HepG2 (cell line): ENCODE measurements at regions not wholly inside any gene's neighbourhood (a gene's known extent, or its start where the extent isn't known, plus 50 kb on each side); places are given as distances from the start of the nearest gene placed in this dataset.
A peak's percentile ranks its signal among the peaks of the same experiment; 100 is the strongest.

Experiments
- HDAC6 ChIP-seq: fragments of 200-600 bp; sonication (generic); IDR thresholded peaks from 2 replicates; pipeline ENCODE4 v1.7.0; 2017; ENCODE audit warnings: mild to moderate bottlenecking, antibody characterized with exemption, low read length, low read depth
- IKZF4 ChIP-seq: sonication (generic); formaldehyde crosslinking; IDR thresholded peaks from 2 replicates; pipeline ENCODE4 v1.5.1; 2020; ENCODE audit warnings: borderline replicate concordance, mild to moderate bottlenecking, low read depth, missing genetic modification reagents; ENCODE audit errors: not compliant biosample characterization
- KAT7 ChIP-seq: IDR thresholded peaks from 2 replicates; pipeline ENCODE4 v1.6.1; 2018; ENCODE audit warnings: borderline replicate concordance, missing compliant biosample characterization
- SOX13 ChIP-seq, 3 experiments: fragments of 450-650 bp in 1 of 3; sonication (generic) in 1 of 3; formaldehyde crosslinking in 1 of 3; IDR thresholded peaks in 2 of 3; conservative IDR thresholded peaks in 1 of 3; 2 replicates each; pipeline versions ENCODE4 v1.5.0 to v1.6.1; 2016 to 2020; ENCODE audit warnings: antibody characterized with exemption in 1 of 3, mild to moderate bottlenecking in 1 of 3, missing compliant biosample characterization in 1 of 3, missing genetic modification reagents in 1 of 3, moderate library complexity in 1 of 3
- SP4 ChIP-seq: sonication (generic); formaldehyde crosslinking; IDR thresholded peaks from 2 replicates; pipeline ENCODE4 v1.8.1; 2023; ENCODE audit warnings: mild to moderate bottlenecking, missing genetic modification reagents
- SRSF1 ChIP-seq: fragments of 200-400 bp; formaldehyde crosslinking; optimal IDR thresholded peaks from 2 replicates; pipeline ENCODE3; 2017; ENCODE audit warnings: mild to moderate bottlenecking, low read depth, low read length, moderate library complexity
- TBX3 ChIP-seq: fragments of 450-650 bp; IDR thresholded peaks from 2 replicates; pipeline ENCODE4 v1.6.1; 2017; ENCODE audit warnings: antibody characterized with exemption, mild to moderate bottlenecking, inconsistent platforms, borderline replicate concordance
- ZNF235 ChIP-seq: sonication (generic); formaldehyde crosslinking; IDR thresholded peaks from 2 replicates; pipeline ENCODE4 v1.8.1; 2023; ENCODE audit warnings: mild to moderate bottlenecking, missing genetic modification reagents, borderline replicate concordance
- ZNF354B ChIP-seq: sonication (generic); formaldehyde crosslinking; IDR thresholded peaks from 2 replicates; pipeline ENCODE4 v1.8.0; 2022; ENCODE audit warnings: mild to moderate bottlenecking, missing genetic modification reagents
- ZNF556 ChIP-seq: sonication (generic); formaldehyde crosslinking; IDR thresholded peaks from 2 replicates; pipeline ENCODE4 v1.4.0; 2020; ENCODE audit warnings: mild to moderate bottlenecking, missing genetic modification reagents, borderline replicate concordance
- TF ChIP-seq, protein P1 (sequence below): sonication (generic); formaldehyde crosslinking; IDR thresholded peaks from 2 replicates; pipeline ENCODE4 v1.8.1; 2022; ENCODE audit warnings: low read depth, mild to moderate bottlenecking, missing genetic modification reagents
- TF ChIP-seq, protein P2 (sequence below): sonication (generic); formaldehyde crosslinking; IDR thresholded peaks from 2 replicates; pipeline ENCODE4 v1.5.0; 2020; ENCODE audit warnings: missing genetic modification reagents
- TF ChIP-seq, protein P3 (sequence below): sonication (generic); formaldehyde crosslinking; IDR thresholded peaks from 2 replicates; pipeline ENCODE4 v1.4.0; 2020; ENCODE audit warnings: missing genetic modification reagents, low read depth, mild to moderate bottlenecking, borderline replicate concordance
- TF ChIP-seq, protein P4 (sequence below): sonication (generic); formaldehyde crosslinking; IDR thresholded peaks from 2 replicates; pipeline ENCODE4 v1.9.0; 2021; ENCODE audit warnings: mild to moderate bottlenecking, missing genetic modification reagents

DNA sequence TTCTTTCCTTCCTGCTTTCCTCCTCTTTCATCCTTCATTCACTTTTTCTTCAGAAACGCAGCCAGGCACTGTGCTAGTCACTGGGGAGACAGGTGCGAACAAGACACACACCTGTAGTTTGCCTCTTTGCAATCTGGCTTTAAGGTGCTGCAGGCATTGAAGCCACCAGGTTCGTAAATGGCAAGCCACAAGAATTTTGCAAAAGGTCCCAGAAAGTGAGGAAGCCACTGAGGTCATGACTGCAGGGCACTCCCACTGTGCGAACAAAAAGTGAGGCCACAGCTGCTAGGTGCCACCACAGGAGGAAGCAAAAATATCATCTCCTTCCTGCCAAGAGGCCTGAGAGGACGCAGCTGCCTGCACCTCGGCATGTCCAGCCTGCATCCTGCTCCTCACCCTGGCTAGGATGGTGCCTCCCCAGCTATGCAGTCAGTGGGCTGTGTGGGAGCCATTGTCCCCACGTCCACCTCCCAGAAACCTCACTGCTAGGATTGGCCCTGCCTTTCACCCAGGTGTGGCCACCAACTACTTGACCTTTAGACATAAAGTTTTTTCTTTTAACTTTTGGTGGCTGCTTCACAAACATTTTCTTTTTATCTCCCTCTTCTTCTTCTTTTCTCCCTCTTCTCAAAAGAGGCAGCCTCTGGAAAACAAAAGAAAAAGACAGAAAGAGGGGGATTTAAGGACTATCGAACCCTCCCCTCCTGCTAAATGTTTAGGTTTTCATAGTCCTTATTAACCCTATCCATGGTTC lies 230.8 kb downstream of the BCAS1 start (continued):
- TF ChIP-seq, protein P1, sequence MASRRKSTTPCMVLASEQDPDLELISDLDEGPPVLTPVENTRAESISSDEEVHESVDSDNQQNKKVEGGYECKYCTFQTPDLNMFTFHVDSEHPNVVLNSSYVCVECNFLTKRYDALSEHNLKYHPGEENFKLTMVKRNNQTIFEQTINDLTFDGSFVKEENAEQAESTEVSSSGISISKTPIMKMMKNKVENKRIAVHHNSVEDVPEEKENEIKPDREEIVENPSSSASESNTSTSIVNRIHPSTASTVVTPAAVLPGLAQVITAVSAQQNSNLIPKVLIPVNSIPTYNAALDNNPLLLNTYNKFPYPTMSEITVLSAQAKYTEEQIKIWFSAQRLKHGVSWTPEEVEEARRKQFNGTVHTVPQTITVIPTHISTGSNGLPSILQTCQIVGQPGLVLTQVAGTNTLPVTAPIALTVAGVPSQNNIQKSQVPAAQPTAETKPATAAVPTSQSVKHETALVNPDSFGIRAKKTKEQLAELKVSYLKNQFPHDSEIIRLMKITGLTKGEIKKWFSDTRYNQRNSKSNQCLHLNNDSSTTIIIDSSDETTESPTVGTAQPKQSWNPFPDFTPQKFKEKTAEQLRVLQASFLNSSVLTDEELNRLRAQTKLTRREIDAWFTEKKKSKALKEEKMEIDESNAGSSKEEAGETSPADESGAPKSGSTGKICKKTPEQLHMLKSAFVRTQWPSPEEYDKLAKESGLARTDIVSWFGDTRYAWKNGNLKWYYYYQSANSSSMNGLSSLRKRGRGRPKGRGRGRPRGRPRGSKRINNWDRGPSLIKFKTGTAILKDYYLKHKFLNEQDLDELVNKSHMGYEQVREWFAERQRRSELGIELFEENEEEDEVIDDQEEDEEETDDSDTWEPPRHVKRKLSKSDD: peak; percentile 57; the same call in 1 of the 2 replicates
- no peak for TF ChIP-seq HDAC6
- TF ChIP-seq ZNF354B (CRISPR knock-in tag): no peak
- TF ChIP-seq KAT7 (CRISPR knock-in tag): no peak
- TF ChIP-seq ZNF235 (CRISPR knock-in tag): no peak
- TF ChIP-seq ZNF556 (CRISPR knock-in tag): 0 out of 2 replicates have a peak, but pooled peaks have one; percentile 63
- TF ChIP-seq, protein P2, sequence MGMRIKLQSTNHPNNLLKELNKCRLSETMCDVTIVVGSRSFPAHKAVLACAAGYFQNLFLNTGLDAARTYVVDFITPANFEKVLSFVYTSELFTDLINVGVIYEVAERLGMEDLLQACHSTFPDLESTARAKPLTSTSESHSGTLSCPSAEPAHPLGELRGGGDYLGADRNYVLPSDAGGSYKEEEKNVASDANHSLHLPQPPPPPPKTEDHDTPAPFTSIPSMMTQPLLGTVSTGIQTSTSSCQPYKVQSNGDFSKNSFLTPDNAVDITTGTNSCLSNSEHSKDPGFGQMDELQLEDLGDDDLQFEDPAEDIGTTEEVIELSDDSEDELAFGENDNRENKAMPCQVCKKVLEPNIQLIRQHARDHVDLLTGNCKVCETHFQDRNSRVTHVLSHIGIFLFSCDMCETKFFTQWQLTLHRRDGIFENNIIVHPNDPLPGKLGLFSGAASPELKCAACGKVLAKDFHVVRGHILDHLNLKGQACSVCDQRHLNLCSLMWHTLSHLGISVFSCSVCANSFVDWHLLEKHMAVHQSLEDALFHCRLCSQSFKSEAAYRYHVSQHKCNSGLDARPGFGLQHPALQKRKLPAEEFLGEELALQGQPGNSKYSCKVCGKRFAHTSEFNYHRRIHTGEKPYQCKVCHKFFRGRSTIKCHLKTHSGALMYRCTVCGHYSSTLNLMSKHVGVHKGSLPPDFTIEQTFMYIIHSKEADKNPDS (CRISPR knock-in tag): no peak
- TF ChIP-seq, protein P3, sequence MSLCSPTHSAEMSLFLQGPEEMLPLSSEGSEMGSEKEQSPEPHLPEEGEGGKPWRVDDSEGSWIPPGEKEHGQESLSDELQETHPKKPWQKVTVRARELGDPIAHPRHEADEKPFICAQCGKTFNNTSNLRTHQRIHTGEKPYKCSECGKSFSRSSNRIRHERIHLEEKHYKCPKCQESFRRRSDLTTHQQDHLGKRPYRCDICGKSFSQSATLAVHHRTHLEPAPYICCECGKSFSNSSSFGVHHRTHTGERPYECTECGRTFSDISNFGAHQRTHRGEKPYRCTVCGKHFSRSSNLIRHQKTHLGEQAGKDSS: peak; percentile 33; the same call in 1 of the 2 replicates
- TF ChIP-seq SP4 (CRISPR knock-in tag): 0 out of 2 replicates have a peak, but pooled peaks have one; percentile 25
- TF ChIP-seq IKZF4: no peak
- no peak for TF ChIP-seq TBX3
- no peak for TF ChIP-seq SOX13 (IDR thresholded peaks at IDR 0.05)
- TF ChIP-seq SOX13 (CRISPR knock-in tag; conservative IDR thresholded peaks at IDR 0.05 in 1 of 2, IDR thresholded peaks at IDR 0.05 in 1 of 2): 0 out of 4 replicates have a peak, but pooled peaks of 1 of the 2 experiments have one; percentile 9
- no peak for TF ChIP-seq SRSF1
- TF ChIP-seq, protein P4, sequence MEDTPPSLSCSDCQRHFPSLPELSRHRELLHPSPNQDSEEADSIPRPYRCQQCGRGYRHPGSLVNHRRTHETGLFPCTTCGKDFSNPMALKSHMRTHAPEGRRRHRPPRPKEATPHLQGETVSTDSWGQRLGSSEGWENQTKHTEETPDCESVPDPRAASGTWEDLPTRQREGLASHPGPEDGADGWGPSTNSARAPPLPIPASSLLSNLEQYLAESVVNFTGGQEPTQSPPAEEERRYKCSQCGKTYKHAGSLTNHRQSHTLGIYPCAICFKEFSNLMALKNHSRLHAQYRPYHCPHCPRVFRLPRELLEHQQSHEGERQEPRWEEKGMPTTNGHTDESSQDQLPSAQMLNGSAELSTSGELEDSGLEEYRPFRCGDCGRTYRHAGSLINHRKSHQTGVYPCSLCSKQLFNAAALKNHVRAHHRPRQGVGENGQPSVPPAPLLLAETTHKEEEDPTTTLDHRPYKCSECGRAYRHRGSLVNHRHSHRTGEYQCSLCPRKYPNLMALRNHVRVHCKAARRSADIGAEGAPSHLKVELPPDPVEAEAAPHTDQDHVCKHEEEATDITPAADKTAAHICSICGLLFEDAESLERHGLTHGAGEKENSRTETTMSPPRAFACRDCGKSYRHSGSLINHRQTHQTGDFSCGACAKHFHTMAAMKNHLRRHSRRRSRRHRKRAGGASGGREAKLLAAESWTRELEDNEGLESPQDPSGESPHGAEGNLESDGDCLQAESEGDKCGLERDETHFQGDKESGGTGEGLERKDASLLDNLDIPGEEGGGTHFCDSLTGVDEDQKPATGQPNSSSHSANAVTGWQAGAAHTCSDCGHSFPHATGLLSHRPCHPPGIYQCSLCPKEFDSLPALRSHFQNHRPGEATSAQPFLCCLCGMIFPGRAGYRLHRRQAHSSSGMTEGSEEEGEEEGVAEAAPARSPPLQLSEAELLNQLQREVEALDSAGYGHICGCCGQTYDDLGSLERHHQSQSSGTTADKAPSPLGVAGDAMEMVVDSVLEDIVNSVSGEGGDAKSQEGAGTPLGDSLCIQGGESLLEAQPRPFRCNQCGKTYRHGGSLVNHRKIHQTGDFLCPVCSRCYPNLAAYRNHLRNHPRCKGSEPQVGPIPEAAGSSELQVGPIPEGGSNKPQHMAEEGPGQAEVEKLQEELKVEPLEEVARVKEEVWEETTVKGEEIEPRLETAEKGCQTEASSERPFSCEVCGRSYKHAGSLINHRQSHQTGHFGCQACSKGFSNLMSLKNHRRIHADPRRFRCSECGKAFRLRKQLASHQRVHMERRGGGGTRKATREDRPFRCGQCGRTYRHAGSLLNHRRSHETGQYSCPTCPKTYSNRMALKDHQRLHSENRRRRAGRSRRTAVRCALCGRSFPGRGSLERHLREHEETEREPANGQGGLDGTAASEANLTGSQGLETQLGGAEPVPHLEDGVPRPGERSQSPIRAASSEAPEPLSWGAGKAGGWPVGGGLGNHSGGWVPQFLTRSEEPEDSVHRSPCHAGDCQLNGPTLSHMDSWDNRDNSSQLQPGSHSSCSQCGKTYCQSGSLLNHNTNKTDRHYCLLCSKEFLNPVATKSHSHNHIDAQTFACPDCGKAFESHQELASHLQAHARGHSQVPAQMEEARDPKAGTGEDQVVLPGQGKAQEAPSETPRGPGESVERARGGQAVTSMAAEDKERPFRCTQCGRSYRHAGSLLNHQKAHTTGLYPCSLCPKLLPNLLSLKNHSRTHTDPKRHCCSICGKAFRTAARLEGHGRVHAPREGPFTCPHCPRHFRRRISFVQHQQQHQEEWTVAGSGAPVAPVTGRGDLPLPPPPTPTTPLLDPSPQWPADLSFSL (CRISPR knock-in tag): no peak
